Iris pigment epithelial cell (primary cell): ENCODE measurements at regions not wholly inside any gene's neighbourhood (a gene's known extent, or its start where the extent isn't known, plus 50 kb on each side); places are given as distances from the start of the nearest gene placed in this dataset.

Source experiments
- DNase-seq: peaks from one replicate; pipeline ENCODE4 v3.0.0-alpha.2; 2011; ENCODE audit warnings: low read depth

GRCh38 chr3:101084404-101084803 lies 91.2 kb upstream of the ABI3BP start:
- no peak for DNase-seq

- peak; percentile 74 for DNase-seq
These were observed 88.8 kb upstream of the ABI3BP start for GRCh38 chr3:101081999-101082398.

DNA sequence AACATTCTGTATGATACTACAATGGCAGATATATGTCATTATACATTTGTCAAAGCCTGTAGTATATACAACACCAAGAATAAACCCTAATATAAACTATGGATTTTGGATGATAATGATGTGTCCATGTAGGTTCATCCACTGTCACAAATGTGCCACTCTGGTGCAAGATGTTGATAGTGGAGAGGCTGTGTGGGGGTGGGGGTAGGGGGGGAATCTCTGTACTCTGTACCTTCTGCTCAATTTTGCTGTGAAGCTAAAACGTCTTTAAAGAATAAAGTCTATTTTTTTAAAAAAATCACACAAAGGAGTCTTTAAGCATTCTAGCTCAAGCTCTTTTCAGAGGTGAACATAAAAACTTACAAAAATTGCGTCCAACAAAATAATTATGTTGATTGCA lies 88.2 kb upstream of the ABI3BP start:
- DNase-seq: no peak

DNA sequence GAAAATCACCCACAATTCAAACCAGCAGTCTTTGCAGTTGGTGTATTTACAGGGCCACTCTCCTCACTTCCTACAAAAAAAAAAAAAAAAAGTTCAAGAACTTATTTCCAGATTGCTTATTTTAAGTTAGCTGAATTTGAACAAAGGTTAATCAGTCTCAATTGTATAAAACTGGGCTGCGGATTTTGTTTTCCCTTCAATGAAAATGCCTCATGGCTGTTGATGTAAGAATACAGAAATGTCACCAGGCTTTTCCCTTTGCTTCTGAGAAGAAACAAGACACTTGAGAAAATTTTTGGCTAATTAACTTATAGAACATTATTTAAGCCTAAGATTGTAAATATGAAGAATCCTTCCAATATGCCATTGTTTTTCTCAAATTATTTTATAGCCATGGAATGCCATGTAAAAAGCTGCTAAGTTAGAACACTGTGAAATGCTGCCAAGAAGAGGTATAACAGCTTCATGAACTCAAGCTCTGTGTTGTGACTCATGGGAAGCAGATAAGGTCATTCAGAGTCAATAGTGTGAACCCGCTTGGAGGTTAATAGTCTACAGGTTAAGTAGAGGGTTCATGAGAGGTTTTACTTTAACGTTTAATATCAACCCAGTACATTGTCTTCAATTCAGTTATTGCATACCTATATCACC lies 84.3 kb upstream of the ABI3BP start:
- DNase-seq: peak; percentile 88

- DNase-seq: peak; percentile 56
These were observed 81.3 kb upstream of the ABI3BP start for GRCh38 chr3:101074518-101074917.

- peak; percentile 59 for DNase-seq
These were observed 79.1 kb upstream of the ABI3BP start for GRCh38 chr3:101072300-101072699.

- DNase-seq: no peak
These were observed 77.5 kb upstream of the ABI3BP start for GRCh38 chr3:101070799-101071121.

DNA sequence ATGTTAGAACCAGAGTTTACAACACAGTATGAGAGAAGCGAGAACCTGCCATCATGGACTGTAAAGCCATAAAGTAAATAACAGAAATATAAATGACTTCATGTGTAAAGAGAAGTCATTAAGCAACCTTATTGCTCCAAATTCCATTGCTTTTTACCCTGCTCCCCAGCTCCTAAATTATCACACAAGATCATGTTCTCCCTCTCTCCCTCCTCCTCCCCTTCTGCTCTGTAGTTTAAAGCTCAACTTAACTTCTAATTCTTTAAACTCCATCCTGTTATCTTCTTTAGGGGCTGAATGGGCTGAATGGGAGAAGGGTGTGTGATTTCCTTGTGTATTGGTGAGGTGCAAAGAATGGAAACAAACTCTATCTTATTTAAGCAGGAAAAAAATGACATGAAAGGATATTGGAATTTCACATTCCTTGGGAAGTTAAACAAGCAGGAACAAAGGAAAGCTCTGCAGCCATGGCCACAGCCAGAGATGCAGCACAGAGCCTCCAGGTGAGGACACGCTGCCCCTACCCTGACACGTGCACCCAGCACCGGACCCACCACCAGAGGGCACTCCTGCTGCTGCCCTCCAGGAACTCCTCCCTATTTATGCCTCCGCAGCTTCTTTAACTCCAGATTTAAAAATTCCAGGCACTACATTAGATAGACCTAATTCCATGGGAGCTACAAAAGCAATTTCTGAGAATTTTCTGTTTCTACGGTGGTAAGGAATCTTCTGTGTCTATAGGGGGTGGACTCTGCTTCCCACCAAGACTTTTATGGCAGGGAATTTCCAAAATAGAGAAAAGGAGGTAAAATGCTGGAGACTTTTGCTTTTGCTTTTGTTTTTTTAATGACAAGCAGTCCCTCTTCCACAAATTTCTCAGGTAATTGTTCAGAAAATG lies 76.9 kb upstream of the ABI3BP start:
- peak; percentile 38 for DNase-seq

GRCh38 chr3:101068876-101069606 lies 75.8 kb upstream of the ABI3BP start:
- DNase-seq: peak; percentile 41

- peak; percentile 69 for DNase-seq
These were observed 73.5 kb upstream of the ABI3BP start for GRCh38 chr3:101066711-101067129.

DNA sequence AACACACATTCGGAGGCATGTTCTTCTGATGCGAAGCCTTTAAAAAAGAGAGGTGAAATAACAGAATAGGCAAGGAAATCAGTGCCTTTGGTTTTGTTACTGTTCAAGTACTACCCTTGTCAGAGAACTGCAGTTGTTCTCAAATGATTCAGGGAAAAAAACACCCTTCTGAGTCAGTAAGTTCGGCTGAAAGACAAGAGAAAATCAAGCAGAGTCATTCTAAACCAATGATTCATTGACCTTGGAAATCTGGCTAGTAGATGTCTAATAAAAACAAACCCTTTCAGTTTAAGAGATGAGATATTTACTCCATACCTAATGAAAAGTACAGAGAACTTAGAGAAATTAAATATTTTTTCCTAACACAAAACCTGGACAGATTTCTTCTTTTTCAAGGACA lies 72.7 kb upstream of the ABI3BP start:
- peak; percentile 97 for DNase-seq

- no peak for DNase-seq
These were observed 70.2 kb upstream of the ABI3BP start for GRCh38 chr3:101063401-101063800.

GRCh38 chr3:101061312-101061711 lies 68.1 kb upstream of the ABI3BP start:
- peak; percentile 34 for DNase-seq

GRCh38 chr3:101050866-101051265 lies 57.6 kb upstream of the ABI3BP start:
- no peak for DNase-seq

DNA sequence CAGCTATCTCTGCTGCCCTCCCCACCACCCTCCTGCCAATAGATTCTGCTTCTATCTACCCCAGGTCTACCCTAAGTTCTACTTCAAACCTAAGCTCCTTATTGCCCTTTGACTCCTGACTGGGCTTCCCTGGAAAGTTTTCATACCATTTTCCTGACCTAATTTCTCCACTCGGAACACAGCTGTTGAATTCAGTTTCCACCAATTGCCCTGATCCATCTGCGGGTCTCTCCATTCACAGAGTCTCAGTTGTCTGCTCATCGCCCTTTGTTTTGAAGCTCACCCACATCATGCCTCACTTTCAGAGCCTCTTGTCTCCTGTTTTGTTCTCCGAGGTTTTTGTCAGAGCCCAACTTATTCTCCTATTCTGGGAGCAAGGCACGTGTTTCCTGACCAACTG lies 56.8 kb upstream of the ABI3BP start:
- no peak for DNase-seq

GRCh38 chr3:101049532-101049931 lies 56.3 kb upstream of the ABI3BP start:
- no peak for DNase-seq

DNA sequence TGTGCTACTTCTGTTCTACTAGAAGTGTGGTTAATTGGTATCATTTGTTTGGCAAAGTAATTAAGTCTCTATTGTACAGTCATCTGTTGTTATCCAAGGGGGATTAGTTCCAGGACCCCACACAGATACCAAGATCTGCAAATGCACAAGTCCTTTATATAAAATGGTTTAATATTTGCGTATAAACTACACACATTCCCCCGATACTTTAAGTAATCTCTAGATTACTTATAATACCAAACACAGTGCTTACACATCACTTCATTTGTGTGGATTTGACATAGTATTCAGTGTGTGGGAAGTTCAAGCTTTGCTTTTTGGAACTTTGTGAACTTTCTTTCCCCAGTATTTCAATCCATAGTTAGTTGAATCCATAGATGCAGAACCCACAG lies 50.5 kb upstream of the ABI3BP start:
- DNase-seq: peak; percentile 34

DNA sequence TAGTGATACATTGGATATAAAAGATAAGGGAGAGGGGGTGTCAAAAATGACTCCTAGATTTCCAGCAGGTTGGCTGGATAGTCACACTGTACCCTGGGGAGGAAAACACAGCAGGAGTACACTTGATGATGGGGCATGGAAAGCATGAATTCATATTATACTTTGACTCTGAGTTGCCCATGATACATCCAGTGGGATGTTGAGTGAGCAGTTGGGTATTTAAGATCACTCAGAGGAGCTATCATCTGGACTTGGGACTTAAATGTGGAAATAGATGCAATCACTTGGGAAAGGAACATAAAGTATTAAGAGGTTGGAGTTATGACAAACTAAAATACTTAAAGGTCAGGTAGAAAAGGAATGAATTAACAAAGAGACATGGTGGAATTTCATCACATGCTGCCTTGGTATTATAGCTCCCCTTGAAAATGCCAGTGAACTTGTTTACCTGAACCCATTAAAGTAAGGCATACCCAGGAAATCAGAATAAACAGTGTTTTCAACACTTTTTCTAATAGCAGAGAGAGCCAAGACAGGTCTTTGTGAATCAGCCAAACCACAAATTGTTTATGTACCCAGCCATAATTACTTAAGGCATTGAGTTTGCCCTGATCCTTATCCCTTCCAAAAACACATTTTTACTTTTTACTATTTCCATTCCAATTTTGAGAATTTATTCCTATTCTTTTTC lies 49.9 kb upstream of the ABI3BP start:
- peak; percentile 54 for DNase-seq
